ENCODE measurements at regions not wholly inside any gene's neighbourhood (a gene's known extent, or its start where the extent isn't known, plus 50 kb on each side); places are given as distances from the start of the nearest gene placed in this dataset.

DNA sequence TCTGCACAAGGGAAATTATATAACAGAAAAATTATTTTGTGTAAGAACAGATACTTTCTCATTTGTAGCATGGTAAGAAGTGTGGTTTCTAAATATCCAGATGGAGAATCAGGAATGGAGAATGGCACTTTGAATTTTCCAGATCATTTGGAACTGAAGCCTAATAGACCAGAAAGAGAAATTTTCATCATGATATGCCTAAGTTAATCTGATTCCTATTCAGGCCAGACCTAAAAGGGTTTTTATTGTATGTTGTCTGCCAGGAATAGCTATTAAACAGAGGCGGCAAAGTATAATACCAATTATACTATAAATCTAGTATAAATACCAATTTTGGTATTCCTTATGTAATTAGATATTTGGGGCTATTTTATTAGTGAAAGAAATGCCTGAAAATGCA is 382.7 kb upstream of the FAR2 start:
- TF ChIP-seq EP300 (IDR thresholded peaks at IDR 0.05; ENCODE audit: borderline replicate concordance) (no peak), TEAD4 (IDR thresholded peaks at IDR 0.05) (no peak), YY1 (IDR thresholded peaks at IDR 0.05; ENCODE audit: low read depth) (no peak), TCF12 (IDR thresholded peaks at IDR 0.05; ENCODE audit: low read depth) (no peak), CREB1 (IDR thresholded peaks at IDR 0.05; ENCODE audit: low read depth) (no peak), RAD21 (IDR thresholded peaks at IDR 0.05; ENCODE audit: low read depth) (no peak)
- TF ChIP-seq, protein P1, sequence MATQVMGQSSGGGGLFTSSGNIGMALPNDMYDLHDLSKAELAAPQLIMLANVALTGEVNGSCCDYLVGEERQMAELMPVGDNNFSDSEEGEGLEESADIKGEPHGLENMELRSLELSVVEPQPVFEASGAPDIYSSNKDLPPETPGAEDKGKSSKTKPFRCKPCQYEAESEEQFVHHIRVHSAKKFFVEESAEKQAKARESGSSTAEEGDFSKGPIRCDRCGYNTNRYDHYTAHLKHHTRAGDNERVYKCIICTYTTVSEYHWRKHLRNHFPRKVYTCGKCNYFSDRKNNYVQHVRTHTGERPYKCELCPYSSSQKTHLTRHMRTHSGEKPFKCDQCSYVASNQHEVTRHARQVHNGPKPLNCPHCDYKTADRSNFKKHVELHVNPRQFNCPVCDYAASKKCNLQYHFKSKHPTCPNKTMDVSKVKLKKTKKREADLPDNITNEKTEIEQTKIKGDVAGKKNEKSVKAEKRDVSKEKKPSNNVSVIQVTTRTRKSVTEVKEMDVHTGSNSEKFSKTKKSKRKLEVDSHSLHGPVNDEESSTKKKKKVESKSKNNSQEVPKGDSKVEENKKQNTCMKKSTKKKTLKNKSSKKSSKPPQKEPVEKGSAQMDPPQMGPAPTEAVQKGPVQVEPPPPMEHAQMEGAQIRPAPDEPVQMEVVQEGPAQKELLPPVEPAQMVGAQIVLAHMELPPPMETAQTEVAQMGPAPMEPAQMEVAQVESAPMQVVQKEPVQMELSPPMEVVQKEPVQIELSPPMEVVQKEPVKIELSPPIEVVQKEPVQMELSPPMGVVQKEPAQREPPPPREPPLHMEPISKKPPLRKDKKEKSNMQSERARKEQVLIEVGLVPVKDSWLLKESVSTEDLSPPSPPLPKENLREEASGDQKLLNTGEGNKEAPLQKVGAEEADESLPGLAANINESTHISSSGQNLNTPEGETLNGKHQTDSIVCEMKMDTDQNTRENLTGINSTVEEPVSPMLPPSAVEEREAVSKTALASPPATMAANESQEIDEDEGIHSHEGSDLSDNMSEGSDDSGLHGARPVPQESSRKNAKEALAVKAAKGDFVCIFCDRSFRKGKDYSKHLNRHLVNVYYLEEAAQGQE (IDR thresholded peaks at IDR 0.05; ENCODE audit: low read depth) = no peak

DNA sequence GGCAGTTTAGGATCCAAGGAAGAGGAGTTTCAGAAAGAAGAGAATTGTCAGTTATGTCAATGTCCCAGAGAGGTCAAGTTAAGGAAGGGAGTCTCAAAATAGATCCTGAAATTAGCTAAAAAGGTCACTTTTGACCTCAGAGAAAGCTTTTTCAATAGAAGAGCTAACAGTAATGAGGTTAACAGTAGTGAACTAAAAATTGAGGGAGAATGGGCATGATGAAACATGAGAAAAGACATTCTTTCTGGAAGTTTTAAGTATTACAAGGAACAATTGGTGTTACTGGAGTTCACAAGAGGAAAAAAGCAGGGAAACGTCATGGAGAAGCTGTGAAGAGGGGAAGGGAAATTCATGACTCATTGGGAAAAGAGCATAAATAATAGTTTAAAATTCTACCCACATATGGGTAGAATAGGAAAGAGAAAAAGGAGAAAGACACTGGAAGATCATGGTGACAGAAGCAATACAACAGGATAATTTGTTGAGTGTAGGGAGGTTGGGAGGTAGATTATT is 381.2 kb upstream of the FAR2 start:
- TF ChIP-seq FOXM1 (IDR thresholded peaks at IDR 0.05; ENCODE audit: borderline replicate concordance, low read depth) (no peak), CREB1 (IDR thresholded peaks at IDR 0.05; ENCODE audit: low read depth) (no peak), NFIC (IDR thresholded peaks at IDR 0.05) (no peak), EGR1 (IDR thresholded peaks at IDR 0.05) (no peak)

DNA sequence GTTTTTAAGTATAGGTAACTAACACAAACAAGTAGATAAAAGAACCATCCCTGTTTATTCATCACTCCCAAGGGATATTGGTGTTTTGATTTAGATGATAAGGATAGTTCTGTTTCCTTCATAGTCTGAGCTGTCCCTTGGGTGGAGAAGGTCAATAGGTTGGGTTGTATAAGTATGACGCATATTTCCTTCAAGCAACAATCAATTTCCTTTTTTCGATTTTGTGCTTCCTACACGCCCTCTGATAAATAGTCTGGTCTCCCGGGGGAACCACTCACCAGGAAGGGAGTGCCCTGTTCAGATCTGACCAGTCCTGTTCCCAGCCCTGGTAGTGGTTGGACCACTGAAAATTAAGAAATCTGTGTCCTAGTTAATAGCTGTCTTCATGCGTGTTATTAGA is 378.8 kb upstream of the FAR2 start:
- no peak for TF ChIP-seq TEAD4 (IDR thresholded peaks at IDR 0.05)
- no peak for TF ChIP-seq FOXM1 (IDR thresholded peaks at IDR 0.05; ENCODE audit: borderline replicate concordance, low read depth)
- TF ChIP-seq, protein P1 (IDR thresholded peaks at IDR 0.05; ENCODE audit: low read depth) = no peak
- TF ChIP-seq TAF1 (IDR thresholded peaks at IDR 0.05; ENCODE audit: low read depth) = no peak
- TF ChIP-seq NFIC (IDR thresholded peaks at IDR 0.05) = no peak
- no peak for TF ChIP-seq EP300 (IDR thresholded peaks at IDR 0.05; ENCODE audit: borderline replicate concordance)
- no peak for TF ChIP-seq YY1 (IDR thresholded peaks at IDR 0.05; ENCODE audit: low read depth)
- TF ChIP-seq TCF12 (IDR thresholded peaks at IDR 0.05; ENCODE audit: low read depth) = no peak
- no peak for TF ChIP-seq RAD21 (IDR thresholded peaks at IDR 0.05; ENCODE audit: low read depth)
- TF ChIP-seq, protein P2, sequence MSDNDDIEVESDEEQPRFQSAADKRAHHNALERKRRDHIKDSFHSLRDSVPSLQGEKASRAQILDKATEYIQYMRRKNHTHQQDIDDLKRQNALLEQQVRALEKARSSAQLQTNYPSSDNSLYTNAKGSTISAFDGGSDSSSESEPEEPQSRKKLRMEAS (IDR thresholded peaks at IDR 0.05) = no peak
- no peak for TF ChIP-seq EGR1 (IDR thresholded peaks at IDR 0.05)
- no peak for TF ChIP-seq ZBTB7A (IDR thresholded peaks at IDR 0.05; ENCODE audit: low read depth)
- TF ChIP-seq, protein P3, sequence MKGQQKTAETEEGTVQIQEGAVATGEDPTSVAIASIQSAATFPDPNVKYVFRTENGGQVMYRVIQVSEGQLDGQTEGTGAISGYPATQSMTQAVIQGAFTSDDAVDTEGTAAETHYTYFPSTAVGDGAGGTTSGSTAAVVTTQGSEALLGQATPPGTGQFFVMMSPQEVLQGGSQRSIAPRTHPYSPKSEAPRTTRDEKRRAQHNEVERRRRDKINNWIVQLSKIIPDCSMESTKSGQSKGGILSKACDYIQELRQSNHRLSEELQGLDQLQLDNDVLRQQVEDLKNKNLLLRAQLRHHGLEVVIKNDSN (IDR thresholded peaks at IDR 0.05) = no peak
- TF ChIP-seq CREB1 (IDR thresholded peaks at IDR 0.05; ENCODE audit: low read depth) = no peak
- TF ChIP-seq CEBPB (IDR thresholded peaks at IDR 0.05) = no peak

DNA sequence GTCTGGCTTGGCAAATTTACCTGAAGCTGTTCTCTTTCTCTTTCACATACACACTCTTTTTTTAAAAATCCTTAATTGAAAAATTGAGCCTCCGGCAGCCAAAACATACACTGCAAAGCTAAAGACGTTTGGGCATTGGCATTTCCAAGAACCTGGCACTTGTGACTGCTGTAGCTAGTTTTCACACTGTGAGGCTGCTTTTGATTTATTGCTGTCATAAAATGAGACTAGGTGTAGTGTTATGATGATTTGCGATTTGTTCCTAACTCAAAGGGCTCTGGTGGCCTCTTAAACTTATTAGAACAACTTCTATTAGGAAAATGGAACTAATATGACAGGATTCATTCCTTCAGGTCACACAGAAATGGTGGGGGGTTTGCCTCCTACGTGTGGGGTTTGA is 377.1 kb upstream of the FAR2 start:
- TF ChIP-seq RAD21 (IDR thresholded peaks at IDR 0.05; ENCODE audit: low read depth) (no peak), TEAD4 (IDR thresholded peaks at IDR 0.05) (no peak), EGR1 (IDR thresholded peaks at IDR 0.05) (no peak), YY1 (IDR thresholded peaks at IDR 0.05; ENCODE audit: low read depth) (no peak), ZBTB7A (IDR thresholded peaks at IDR 0.05; ENCODE audit: low read depth) (no peak), TAF1 (IDR thresholded peaks at IDR 0.05; ENCODE audit: low read depth) (no peak), EP300 (IDR thresholded peaks at IDR 0.05; ENCODE audit: borderline replicate concordance) (no peak), FOXM1 (IDR thresholded peaks at IDR 0.05; ENCODE audit: borderline replicate concordance, low read depth) (no peak), CEBPB (IDR thresholded peaks at IDR 0.05) (no peak)
- TF ChIP-seq, protein P1 (IDR thresholded peaks at IDR 0.05; ENCODE audit: low read depth) = no peak
- TF ChIP-seq, protein P3 (IDR thresholded peaks at IDR 0.05) = no peak

DNA sequence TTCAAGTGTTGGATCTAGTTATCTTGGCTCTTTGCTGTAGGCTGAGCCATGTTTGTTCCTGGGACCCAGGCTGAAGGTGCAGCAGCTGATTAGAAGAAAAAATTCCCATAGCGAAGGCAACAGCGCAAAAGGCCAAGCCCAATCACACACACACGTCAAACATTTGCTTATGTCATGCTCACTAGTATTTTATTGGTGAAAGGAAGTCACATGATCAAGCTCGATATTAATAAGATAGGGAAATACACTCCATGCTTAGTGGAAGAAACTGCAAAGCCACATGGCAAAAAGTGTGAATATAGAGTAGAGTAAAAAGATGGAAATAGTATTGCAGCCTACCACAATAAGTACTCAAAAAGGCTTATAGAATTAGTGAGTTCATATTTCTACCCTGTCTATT is 373.5 kb upstream of the FAR2 start:
- TF ChIP-seq CREB1 (IDR thresholded peaks at IDR 0.05; ENCODE audit: low read depth) (no peak), TCF12 (IDR thresholded peaks at IDR 0.05; ENCODE audit: low read depth) (no peak), ZBTB7A (IDR thresholded peaks at IDR 0.05; ENCODE audit: low read depth) (no peak), EGR1 (IDR thresholded peaks at IDR 0.05) (no peak), RAD21 (IDR thresholded peaks at IDR 0.05; ENCODE audit: low read depth) (no peak), FOXM1 (IDR thresholded peaks at IDR 0.05; ENCODE audit: borderline replicate concordance, low read depth) (no peak), EP300 (IDR thresholded peaks at IDR 0.05; ENCODE audit: borderline replicate concordance) (no peak), TAF1 (IDR thresholded peaks at IDR 0.05; ENCODE audit: low read depth) (no peak)
- TF ChIP-seq, protein P3 (IDR thresholded peaks at IDR 0.05) = no peak
- TF ChIP-seq, protein P2 (IDR thresholded peaks at IDR 0.05) = no peak

Measured in Ishikawa (cell line).